Suppressor macrophage treated with lipopolysaccharide for 4 hours (primary cell): ENCODE measurements at regions not wholly inside any gene's neighbourhood (a gene's known extent, or its start where the extent isn't known, plus 50 kb on each side); places are given as distances from the start of the nearest gene placed in this dataset.
"Not testable (repeated sequence)": the region's sequence is repeated elsewhere in the genome, so short reads cannot be mapped to it uniquely, and the experiment has no call there.

Experiments used
- DNase-seq: peaks from one replicate; pipeline ENCODE4 v3.0.0-alpha.2; 2020

DNA sequence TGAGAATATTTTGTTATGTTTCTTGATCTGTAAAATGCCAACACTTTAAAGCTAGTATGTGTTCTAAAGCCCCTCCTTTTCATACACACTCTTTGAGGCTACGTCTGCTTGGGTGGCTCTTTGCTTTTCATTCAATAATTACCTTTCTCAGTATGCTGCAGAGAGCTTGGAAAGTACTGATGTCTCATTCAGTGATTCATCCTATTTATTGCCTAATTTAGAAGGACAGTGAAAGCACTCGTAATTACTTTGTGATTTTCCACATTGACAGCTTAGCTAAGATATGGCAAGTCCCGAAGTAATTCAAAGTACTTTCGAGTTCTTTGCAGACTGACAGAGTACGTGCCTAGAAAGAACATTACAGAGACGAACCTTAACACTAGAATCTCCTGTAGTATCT is 57.2 kb downstream of the BMP15 start:
- DNase-seq, result no peak

DNA sequence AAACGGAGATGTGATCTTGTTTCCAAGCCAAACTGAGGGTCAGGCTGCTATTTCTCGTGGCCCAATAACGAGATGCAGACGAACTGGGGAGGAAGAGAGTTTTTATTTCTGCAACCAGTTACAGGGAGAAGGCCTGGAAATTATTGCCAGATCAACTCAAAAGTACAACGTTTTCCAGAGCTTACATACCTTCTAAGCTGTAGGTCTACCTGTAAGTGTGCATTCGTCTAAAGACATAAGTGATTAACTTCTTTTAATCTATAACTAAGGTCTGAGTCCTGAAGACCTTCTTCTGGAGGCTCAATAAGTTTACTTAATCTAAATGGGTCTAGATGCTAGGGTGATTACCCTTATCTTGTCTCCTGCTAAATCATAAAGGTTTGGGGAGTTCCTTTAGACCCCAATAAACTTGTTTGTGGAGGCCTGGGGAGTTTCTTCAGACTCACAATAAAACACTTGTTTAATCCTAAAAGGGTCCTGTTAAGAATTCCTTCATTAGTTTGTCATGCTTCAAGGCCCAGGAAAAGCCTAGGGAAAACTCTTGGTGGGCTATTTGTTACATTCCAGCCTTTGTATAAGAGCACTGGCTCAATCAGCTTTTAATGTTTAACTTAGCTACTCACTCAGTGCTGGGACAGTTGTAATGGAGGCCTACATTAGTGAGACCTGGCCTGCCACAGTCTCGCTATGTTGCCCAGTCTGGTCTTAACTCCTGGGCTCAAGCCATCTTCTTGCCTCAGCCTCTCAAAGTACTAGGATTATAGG is 58.5 kb downstream of the BMP15 start:
- DNase-seq, result not testable (repeated sequence)

DNA sequence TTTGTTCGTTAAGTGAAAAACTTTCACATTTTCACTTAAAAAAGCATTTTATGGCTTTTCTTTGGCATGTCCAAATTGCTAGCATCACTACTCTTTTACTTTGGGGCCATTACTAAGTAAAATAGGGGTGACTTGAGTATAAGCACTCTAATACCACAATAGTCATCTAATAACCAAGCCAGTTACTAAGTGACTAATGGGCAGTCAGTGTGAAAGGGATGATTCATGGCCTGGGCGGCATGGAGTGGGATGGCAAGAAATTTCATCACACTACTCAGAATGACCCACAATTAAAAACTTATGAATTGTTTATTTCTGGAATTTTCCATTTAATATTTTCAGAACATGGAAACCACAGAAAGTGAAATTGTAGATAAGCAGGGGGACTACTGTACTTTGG is 60.9 kb downstream of the BMP15 start:
- peak; percentile 39 for DNase-seq

DNA sequence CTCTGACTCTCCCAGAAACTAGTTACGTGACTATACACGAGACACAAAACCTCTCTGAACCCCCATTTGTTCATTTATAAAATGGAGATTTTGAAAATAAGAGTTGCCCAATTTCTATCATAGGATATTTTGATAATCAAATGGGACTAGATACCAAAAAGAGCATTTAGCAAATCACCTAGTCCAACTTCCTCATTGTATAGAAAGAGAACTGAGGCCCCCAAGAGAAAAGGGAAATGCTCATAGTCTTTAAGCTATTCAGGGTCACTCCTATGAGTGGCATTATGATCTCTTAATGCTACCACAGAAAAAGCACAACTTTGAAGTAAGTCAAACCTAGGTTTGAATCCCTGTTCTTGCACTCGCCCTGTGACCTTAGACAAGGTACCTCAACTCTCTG is 62.7 kb downstream of the BMP15 start:
- peak; percentile 4 for DNase-seq

DNA sequence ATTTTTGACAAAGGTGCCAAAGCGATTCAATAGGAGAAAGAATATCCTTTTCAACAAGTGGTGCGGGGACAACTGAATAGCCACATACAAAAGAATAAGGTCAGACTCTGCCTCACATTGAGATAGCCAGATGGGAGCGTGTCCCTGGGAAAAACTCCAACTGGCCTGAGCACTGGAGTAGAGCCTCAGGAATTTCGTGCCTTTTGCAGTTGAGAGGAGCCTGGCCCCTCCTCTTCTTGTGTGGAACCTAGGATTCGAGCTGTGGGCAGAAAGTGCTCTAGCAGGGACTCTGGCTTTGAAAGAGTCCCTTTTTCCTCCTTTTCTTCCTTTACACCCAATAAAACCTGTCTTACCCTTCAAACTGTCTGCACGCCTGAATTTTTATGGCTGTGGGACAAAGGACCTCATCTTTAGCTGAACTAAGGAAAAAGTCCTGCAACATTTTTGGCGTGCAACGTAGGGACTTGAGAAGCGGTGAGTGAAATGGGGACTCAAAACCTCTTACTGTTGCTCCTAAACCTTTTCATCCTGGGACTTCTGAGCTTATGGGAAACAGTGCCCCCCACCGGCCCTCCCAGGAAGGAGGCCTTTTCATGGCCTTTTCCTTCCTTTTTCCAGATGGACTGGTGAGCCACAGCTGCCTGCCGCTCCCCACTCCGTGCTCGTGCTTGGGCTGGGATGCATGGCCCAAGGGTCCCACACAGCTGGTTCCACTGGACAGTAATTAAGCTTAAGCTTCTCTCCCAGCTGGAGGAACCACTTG is 68.6 kb downstream of the BMP15 start:
- no peak for DNase-seq

DNA sequence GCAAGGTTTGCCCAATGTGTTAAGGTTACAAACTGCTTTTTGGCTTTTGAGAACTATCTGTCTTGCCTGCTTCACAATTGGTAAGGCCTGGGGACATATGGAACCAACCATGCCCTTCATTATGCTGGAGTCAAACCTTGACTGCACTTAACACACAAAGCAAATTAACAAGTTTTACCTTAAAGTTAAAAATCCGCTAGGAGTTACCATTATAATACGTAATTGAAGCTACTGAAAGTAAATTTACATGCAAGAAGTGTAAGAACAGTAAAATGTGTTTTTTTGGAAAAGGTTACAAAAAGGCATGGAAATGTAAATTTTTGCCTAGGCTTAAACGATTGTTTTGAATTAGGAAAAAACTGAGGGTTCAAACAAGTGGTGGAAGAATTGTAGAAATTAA is 69.7 kb downstream of the BMP15 start:
- no peak for DNase-seq

DNA sequence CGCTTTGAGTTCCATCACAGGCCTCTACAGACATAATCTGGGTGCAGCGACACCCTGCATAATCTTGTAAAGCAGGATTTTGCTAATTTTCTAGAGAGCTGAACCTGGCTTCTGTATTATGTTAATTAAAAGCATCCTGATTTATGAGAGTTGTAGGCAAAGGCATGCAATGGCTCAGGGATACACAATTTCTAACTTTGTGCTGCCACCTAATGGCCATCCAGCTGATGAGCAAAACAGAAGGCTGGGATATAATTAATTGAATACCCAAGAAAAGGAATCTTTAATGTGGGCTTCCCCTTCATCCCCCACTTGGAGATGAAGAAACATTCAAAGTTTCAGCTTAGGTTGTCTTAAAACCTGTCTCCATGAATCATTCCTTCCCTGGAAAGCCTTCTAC is 78.1 kb downstream of the BMP15 start:
- peak; percentile 38 for DNase-seq

DNA sequence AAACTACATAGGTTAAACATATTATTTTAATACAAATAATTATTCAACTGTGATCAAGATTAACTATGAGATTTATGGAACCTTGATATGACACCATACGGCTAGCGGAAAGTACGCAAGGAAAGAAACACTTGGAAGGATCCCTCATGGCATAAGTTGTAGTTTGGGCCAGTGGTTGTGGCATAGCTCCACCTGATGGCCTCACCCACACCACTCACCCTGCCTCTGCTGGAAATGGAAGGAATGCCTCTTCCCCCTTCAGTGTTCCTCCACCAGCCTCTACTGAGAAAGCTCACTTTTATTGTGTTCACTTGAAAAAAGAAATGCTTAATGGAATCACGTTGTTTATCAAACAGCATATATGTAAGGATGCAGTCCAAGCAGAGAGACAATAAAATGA is 86.4 kb downstream of the BMP15 start:
- no peak for DNase-seq

DNA sequence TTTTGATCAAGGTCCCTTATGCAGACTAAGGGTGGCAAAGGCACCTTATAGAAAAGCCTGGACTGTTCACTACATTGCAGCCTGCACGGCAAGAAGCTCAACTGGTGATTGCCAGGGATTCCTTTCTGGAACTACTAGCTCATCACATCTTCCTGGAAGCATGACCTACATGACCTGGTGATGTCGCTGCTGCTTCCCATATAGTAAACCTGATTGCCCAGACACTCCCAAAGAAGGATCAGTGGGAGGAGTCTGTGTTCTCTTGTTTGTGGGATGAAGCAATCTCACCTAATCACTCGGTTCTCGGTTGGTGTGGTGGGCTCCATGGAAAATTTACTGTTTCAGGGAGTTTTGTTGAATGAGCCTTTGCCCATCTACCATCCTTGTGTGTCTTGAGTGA is 89.8 kb downstream of the BMP15 start:
- not testable (repeated sequence) for DNase-seq

DNA sequence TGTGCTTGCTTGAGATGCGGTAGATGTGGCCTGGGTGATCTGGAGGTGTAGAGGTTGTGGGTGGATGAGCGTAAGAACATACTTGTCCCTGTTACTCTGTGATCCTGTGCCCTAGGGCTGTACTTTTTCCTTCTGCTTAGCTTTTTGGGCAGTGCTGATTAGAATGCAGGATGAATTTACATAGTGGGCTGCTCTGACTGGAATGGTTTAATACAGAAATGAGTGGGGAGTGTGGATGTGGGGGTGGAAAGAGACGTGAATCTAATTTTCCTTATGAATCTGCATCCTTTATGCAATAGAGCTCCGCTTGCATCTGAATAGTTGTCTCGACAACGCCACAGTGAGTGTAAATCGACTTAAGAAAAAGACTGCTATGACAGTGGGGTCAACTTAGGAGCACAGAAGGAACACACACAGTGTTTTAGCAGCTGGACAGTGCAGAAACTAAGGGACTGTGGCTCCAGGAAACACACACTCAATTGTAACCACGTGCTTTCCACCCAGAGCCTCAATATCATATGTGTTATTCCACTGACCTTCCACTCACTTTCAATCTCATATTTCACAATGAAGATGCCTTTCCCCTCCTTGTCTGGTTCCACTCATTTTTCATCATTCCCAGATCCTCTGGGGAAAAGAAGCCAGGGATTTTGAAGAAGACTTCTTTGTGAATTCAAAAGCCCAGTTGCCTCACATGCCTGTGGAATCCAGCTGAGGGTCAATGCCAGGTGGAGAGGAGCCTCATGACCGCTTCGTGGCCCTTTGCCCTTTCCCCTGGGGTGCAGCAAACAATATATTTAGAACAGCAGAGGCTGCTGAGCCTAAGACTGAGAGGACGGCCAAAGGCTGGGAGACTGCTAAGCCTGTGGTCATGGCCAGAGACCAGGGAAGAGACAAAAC is 91.4 kb downstream of the BMP15 start:
- not testable (repeated sequence) for DNase-seq

DNA sequence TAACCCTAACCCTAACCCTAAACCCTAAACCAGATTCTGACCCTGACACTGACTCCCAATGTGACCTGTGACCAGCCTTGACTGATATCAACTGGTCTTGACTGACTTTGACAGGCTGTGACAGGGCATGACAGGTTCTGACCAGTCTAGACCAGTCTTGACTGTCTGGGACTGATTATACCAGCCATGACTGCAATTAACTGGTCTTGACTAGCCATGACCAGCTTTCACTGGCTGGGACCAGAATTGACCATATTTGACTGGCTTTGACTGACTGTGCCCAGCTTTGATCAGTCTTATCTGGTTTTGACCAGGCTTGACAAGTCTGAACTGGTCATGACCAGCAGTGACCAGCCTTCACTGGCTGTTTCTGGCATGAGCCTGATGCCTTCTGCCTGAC is 95.5 kb downstream of the BMP15 start:
- no peak for DNase-seq

DNA sequence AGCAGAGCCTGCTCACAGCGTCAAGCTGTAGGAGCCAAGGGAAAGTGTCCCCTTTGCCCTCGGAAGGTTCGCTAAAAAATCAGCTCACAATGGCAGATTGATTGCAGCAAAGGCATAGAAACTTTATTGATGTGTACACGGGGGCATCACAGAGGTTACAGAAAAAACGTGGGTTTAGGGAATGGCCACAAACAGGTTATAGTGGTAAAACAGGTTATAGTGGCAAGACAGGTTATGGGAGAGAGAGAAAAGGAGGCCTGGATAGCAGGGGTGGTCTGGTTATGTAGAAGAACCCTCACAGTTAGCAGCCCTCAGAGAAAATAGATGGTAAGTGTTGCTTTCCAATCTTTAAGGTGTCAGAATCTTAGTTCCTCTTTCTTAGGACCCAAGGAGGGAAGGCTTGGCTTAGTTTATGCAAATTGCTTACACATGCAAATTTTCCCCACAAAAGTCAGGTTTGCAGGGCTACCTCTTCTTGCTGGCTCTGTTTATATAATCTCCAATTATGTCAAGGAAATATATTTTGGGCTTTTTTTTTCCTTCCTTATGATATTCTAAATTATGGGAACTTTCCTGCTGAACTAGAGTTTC is 113.7 kb downstream of the BMP15 start:
- DNase-seq, result no peak

DNA sequence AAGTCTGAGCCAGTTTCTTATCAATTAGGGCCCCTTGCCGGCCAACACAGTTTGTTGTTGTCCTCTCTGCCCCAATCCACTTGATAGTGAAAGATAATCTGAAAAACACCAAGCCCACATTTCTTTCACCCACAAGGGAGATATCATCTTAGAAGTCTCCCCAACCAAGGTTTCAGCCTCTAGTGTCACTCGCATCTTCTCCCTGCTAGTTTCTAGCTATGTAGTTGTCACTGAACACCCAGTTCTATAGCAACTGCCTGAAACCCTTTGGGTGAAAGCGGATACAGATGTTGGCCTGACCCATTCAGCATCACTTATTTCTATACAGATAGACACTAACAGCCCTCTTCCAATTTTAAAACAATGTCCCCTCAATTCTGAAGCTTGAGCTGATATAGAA is 116.3 kb downstream of the BMP15 start:
- no peak for DNase-seq

DNA sequence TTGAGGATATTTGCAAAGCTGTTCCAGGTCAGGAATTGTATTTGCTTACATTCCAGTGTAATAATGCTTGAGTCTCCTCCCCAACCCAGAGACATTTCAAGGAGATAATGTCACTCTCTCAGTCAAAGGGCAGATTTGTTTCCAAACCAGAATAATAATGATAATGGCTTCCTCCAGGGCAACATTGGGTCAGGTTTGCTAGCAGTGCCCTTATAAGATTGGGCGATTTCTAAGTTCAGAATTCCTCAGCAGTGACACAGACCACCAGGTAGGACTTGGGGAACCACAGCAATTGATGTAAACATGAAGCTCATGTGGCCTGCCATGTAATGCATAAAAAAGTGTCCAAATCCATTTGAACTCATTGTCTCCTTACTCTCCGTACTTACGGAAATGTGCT is 125.2 kb downstream of the BMP15 start:
- no peak for DNase-seq

DNA sequence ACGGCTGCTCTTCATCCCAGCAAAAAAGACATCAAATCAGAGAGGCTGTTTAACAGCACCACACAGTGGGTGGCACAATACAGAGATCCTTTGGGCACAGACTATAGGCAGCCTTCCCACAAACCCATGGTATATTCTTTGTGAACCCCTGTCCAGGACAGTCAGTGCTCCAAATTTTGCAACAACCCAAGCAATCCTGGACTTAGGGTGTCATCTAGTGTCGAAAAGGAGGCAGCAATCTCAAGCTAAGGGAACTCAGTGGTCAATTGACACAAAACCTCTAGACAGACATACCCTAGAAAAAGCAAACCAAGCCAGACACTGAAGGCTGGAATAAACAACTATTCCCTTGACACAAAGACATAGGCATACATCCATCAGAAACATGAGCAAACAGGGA is 137.4 kb downstream of the BMP15 start:
- no peak for DNase-seq

DNA sequence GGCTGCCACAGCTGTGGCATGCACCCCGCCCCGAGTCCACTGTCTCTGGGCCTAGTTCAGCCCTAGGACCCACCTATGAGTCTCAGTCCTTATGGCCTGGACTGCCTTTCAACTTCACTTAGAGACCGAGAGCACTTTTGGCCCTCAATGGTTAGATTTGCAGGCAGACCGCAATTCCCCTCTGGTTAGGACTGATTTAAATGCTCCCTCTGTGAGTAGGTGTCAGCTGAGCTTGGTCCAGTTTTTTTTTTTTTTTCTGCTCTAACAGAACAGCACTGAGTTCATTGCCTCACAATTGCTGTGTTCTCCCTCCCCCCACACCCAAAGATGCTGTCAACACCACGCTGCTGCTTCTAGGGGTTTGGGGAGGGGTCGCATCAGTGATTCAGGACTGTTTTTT is 143.2 kb downstream of the BMP15 start:
- DNase-seq, result no peak

DNA sequence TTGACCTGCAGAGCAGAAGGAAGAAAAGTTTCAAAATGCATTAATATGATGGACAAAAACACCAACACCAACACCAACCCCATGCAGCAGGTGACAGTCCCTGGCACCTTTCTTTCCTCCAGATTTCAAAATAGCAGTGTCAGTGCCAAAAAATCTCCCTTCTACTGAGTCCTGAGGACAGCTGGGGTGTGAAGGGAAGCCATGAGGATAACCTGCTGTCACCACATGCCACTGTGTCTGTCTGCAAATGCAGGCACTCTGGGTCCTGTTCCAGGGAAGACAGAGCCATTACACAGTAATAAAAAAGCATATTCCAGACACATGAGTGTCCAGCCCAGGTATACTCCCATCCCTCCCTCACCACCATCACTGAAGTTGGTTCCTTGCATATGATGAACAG is 187.5 kb downstream of the BMP15 start:
- no peak for DNase-seq

DNA sequence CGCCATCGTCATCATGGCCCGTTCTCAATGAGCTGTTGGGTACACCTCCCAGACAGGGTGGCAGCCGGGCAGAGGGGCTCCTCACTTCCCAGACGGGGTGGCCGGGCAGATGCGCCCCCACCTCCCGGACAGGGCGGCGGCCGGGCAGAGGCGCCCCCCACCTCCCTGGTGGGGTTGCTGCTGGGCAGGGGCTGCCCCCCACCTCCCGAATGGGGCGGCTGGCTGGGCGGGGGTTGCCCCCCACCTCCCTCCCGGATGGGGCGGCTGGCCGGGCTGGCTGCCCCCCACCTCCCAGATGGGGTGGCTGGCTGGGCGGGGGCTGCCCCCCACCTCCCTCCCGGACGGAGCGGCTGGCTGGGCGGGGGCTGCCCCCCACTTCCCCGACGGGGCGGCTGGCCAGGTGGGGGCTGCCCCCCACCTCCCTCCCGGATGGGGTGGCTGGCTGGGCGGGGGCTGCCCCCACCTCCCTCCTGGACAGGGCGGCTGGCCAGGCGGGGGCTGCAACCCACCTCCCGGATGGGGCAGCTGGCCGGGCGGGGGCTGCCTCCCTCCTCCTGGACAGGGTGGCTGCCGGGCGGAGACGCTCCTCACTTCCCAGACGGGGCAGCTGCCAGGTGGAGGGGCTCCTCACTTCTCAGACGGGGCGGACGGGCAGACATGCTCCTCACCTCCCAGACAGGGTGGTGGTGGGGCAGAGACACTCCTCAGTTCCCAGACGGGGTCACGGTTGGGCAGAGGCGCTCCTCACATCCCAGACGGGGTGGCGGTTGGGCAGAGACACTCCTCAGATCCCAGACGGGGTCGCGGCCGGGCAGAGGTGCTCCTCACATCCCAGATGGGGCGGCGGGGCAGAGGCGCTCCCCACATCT is 208.8 kb downstream of the BMP15 start:
- not testable (repeated sequence) for DNase-seq

DNA sequence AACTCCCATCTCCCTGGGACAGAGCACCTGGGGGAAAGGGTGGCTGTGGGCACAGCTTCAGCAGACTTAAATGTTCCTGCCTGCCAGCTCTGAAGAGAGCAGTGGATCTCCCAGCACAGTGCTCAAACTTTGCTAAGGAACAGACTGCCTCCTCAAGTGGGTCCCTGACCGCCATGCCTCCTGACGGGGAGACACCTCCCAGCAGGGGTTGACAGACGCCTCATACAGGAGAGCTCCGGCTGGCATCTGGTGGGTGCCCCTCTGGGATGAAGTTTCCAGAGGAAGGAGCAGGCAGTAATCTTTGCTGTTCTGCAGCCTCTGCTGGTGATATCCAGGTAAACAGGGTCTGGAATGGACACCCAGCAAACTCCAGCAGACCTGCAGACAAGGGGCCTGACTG is 206.9 kb upstream of the NUDT10 start:
- not testable (repeated sequence) for DNase-seq

DNA sequence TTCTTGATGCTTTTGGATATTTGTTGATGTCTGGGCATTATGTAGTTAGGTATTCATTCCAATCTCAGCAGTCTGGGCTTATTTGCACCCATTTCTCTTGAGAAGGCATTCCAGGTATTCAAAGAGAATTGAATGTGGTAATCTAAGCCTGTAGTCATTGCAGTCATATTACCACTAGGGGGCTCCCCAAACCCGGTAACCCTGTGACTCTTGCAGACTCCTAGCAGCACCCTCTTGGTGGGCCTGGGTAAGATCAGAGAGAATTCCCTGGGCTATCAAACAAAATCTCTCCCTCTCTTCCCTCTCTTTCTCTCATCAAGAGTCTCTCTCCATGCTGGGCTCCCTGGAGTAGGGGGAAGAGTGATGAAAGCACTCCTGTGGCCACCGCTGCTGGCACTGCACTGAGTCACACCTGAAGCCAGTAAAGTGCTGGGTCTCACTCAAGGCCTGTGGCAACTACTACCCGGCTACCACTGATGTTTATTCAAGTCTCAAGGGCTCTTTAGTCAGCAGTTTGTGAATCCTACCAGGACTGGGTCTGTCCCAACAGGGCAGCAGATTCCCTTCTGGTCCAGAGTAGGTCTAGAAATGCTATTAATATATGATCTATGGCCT is 187.7 kb upstream of the NUDT10 start:
- DNase-seq, result peak; percentile 20

DNA sequence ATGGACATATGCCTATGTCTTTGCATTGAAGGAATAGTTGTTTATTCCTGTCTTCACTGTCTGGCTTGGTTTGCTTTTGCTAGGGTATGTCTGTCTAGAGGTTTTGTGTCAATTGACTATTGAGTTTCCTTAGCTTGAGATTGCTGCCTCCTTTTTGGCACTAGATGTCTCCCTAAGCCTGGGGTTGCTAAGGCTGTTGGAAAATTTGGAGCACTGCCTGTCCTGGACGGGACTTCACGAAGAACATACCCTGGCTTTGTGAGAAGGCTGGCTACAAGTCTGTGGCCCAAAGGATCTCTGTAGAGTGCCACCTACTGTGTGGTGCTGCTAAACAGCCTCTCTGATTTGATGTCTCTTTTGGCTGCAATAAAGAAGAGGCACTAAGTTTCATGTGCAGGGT is 183.8 kb upstream of the NUDT10 start:
- DNase-seq, result no peak

DNA sequence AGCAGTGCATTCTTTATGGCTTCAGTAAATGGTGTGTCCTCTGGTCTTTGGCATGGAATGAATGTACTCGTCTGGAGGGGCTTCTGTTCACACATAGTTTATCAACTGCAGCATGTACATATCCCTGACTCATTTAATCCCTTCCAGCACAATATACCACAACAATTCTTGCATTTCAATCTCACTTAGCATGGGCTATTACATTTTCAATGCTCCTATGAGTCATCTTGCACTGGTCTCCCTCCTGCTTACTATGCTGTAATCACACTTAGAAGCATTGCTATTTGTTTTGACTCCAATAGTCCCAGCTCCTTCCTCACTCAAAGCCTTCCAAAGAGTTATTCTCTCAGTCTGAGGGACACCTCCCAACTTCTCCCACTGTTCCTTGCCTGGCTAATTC is 180.9 kb upstream of the NUDT10 start:
- DNase-seq, result no peak
